Fibroblast of lung (primary cell): ENCODE measurements at regions not wholly inside any gene's neighbourhood (a gene's known extent, or its start where the extent isn't known, plus 50 kb on each side); places are given as distances from the start of the nearest gene placed in this dataset.

Experiments used
- EZH2 ChIP-seq: IDR thresholded peaks from 2 replicates; pipeline ENCODE4 v1.5.1; 2012; ENCODE audit warnings: low read length, control low read depth, mild to moderate bottlenecking; ENCODE audit errors: missing control alignments
- TF ChIP-seq, protein P1 (sequence below), 2 donors: IDR thresholded peaks in 1 of 2; conservative IDR thresholded peaks in 1 of 2; 1 replicate in 1 of 2; 2 replicates in 1 of 2; pipeline ENCODE4 v1.5.1; 2011 to 2012; ENCODE audit warnings: low read length in 2 of 2, control low read depth in 1 of 2, inconsistent platforms in 1 of 2, low read depth in 1 of 2, mild to moderate bottlenecking in 1 of 2

DNA sequence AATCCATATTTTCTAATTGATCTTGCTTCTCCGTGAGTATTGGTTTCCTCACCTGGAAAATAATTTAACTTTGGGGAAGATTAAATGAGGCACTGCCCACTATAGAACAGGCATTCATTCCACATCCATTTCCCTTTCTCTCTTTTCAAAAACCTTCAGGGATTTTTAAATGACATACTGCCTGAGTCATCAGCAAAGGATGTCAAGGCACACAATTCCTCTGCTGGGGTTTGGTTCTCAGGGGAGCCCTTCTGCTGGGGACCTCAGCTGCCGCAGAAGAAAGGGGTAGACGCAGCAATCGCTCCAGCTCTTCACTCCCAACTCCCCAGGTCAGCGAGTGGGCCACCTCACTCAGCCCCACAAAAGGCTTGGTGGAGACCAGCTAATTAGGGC lies 90.7 kb upstream of the BACH2 start:
- TF ChIP-seq, protein P1, sequence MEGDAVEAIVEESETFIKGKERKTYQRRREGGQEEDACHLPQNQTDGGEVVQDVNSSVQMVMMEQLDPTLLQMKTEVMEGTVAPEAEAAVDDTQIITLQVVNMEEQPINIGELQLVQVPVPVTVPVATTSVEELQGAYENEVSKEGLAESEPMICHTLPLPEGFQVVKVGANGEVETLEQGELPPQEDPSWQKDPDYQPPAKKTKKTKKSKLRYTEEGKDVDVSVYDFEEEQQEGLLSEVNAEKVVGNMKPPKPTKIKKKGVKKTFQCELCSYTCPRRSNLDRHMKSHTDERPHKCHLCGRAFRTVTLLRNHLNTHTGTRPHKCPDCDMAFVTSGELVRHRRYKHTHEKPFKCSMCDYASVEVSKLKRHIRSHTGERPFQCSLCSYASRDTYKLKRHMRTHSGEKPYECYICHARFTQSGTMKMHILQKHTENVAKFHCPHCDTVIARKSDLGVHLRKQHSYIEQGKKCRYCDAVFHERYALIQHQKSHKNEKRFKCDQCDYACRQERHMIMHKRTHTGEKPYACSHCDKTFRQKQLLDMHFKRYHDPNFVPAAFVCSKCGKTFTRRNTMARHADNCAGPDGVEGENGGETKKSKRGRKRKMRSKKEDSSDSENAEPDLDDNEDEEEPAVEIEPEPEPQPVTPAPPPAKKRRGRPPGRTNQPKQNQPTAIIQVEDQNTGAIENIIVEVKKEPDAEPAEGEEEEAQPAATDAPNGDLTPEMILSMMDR (conservative IDR thresholded peaks at IDR 0.05 in 1 of 2, IDR thresholded peaks at IDR 0.05 in 1 of 2; ENCODE audit: low read depth in 1 of 2, low read length in 2 of 2) = no peak
- no peak for TF ChIP-seq EZH2
